Neural cell (in vitro differentiated cells): ENCODE measurements at regions not wholly inside any gene's neighbourhood (a gene's known extent, or its start where the extent isn't known, plus 50 kb on each side); places are given as distances from the start of the nearest gene placed in this dataset.

Experiments used
- H2AFZ ChIP-seq: fragments of 200-600, 300-800 bp; sonication (generic), shearing (Covaris generic); 2 replicates; pipeline ENCODE4 v1.6.0; 2014; ENCODE audit warnings: low read depth, mild to moderate bottlenecking, antibody characterized with exemption, low read length, moderate library complexity
- H3F3A ChIP-seq: fragments of 200-600 bp; shearing (Covaris generic); 2 replicates; pipeline ENCODE4 v1.6.1; 2016; ENCODE audit warnings: mild to moderate bottlenecking, moderate library complexity, mixed read lengths, antibody characterized with exemption, low read length; ENCODE audit not compliant: insufficient read depth, poor library complexity, severe bottlenecking
- H3K27ac ChIP-seq: fragments of 200-600, 300-800 bp; sonication (generic), shearing (Covaris generic); 2 replicates; pipeline ENCODE4 v1.5.1; 2014; ENCODE audit warnings: mild to moderate bottlenecking, low read length, moderate library complexity
- H3K27me3 ChIP-seq: fragments of 300-800, 200-600 bp; sonication (generic), shearing (Covaris generic); 2 replicates; pipeline ENCODE4 v1.6.0; 2014; ENCODE audit warnings: mild to moderate bottlenecking, low read depth, low read length, moderate library complexity; ENCODE audit not compliant: insufficient read depth
- H3K36me3 ChIP-seq: fragments of 300-800, 200-600 bp; sonication (generic), shearing (Covaris generic); 2 replicates; pipeline ENCODE4 v1.5.1; 2014; ENCODE audit warnings: mild to moderate bottlenecking, antibody characterized with exemption, low read length, moderate library complexity; ENCODE audit not compliant: insufficient read depth
- H3K4me2 ChIP-seq: fragments of 300-800, 200-600 bp; sonication (generic), shearing (Covaris generic); 2 replicates; pipeline ENCODE4 v1.6.0; 2014; ENCODE audit warnings: mild to moderate bottlenecking, low read length
- H3K4me3 ChIP-seq: fragments of 300-800, 200-600 bp; sonication (generic), shearing (Covaris generic); 2 replicates; pipeline ENCODE4 v1.5.1; 2014; ENCODE audit warnings: mild to moderate bottlenecking, low read length, moderate library complexity
- H3K79me2 ChIP-seq: fragments of 200-600 bp; shearing (Covaris generic); replicated peaks from 2 replicates; pipeline ENCODE4 v1.6.0; 2014; ENCODE audit warnings: mild to moderate bottlenecking, low read length, moderate library complexity; ENCODE audit not compliant: insufficient read depth
- H3K9ac ChIP-seq: fragments of 300-800, 200-600 bp; sonication (generic), shearing (Covaris generic); 2 replicates; pipeline ENCODE4 v1.6.1; 2016; ENCODE audit warnings: mild to moderate bottlenecking, low read length, mixed read lengths
- H3K9me2 ChIP-seq: fragments of 200-600 bp; shearing (Covaris generic); 2 replicates; pipeline ENCODE4 v1.6.1; 2016; ENCODE audit warnings: mild to moderate bottlenecking, low read length, mixed read lengths; ENCODE audit not compliant: insufficient read depth
- H3K9me3 ChIP-seq: fragments of 200-600, 300-800 bp; sonication (generic), shearing (Covaris generic); 2 replicates; pipeline ENCODE4 v1.6.1; 2016; ENCODE audit warnings: mild to moderate bottlenecking, mixed run types, low read length, moderate library complexity, mixed read lengths
- H4K20me1 ChIP-seq: fragments of 200-600 bp; shearing (Covaris generic); 2 replicates; pipeline ENCODE4 v1.6.1; 2016; ENCODE audit warnings: mild to moderate bottlenecking, mixed run types; ENCODE audit not compliant: insufficient read depth
- CTCF ChIP-seq: fragments of 450-650 bp; IDR thresholded peaks from 2 replicates; pipeline ENCODE4 v1.5.1; 2014; ENCODE audit warnings: antibody characterized with exemption, mild to moderate bottlenecking, moderate library complexity; ENCODE audit not compliant: poor library complexity, severe bottlenecking
- EP300 ChIP-seq: fragments of 450-650 bp; conservative IDR thresholded peaks from 2 replicates; pipeline ENCODE4 v1.6.1; 2014; ENCODE audit warnings: antibody characterized with exemption, mild to moderate bottlenecking, moderate library complexity; ENCODE audit not compliant: poor library complexity, severe bottlenecking
- EZH2 ChIP-seq: fragments of 200-600, 300-800 bp; shearing (Covaris generic), sonication (generic); IDR thresholded peaks from 2 replicates; pipeline ENCODE4 v1.6.1; 2014; ENCODE audit warnings: antibody characterized with exemption, low read length, borderline replicate concordance, mild to moderate bottlenecking; ENCODE audit not compliant: insufficient read depth, poor library complexity, severe bottlenecking
- MXI1 ChIP-seq: fragments of 450-650 bp; conservative IDR thresholded peaks from 2 replicates; pipeline ENCODE4 v1.6.1; 2014; ENCODE audit warnings: antibody characterized with exemption, mild to moderate bottlenecking; ENCODE audit not compliant: poor library complexity, severe bottlenecking
- POLR2AphosphoS5 ChIP-seq: IDR thresholded peaks from 2 replicates; pipeline ENCODE4 v1.6.1; 2012
- RAD21 ChIP-seq: fragments of 450-650 bp; conservative IDR thresholded peaks from 2 replicates; pipeline ENCODE4 v1.6.1; 2014; ENCODE audit warnings: antibody characterized with exemption, mild to moderate bottlenecking, moderate library complexity
- REST ChIP-seq: IDR thresholded peaks from 2 replicates; pipeline ENCODE4 v1.6.1; 2012; ENCODE audit warnings: borderline replicate concordance
- SMC3 ChIP-seq: fragments of 450-650 bp; conservative IDR thresholded peaks from 2 replicates; pipeline ENCODE4 v1.6.1; 2014; ENCODE audit warnings: antibody characterized with exemption, mild to moderate bottlenecking, moderate library complexity; ENCODE audit not compliant: poor library complexity
- TAF1 ChIP-seq: IDR thresholded peaks from 2 replicates; pipeline ENCODE4 v1.6.1; 2012; ENCODE audit warnings: low read depth

GRCh38 chr2:4272261-4272858, 569.0 kb downstream of the DCDC2C start:
- H3K9me2 ChIP-seq = no peaks in the 10 kb centered on the region
- no peak overlapping the region for H3K4me3 ChIP-seq
- no peak overlapping the region for H3K4me2 ChIP-seq
- no peaks in the 10 kb centered on the region for H3F3A ChIP-seq
- H3K36me3 ChIP-seq = no peaks in the 10 kb centered on the region
- no peak overlapping the region for H3K27ac ChIP-seq
- TF ChIP-seq CTCF (no peak), REST (no peak), EP300 (no peak), RAD21 (no peak), TAF1 (no peak), POLR2AphosphoS5 (no peak), EZH2 (no peak), MXI1 (no peak)
- H3K9ac ChIP-seq = no peak overlapping the region
- no peaks in the 10 kb centered on the region for H4K20me1 ChIP-seq
- H3K9me3 ChIP-seq = no peaks in the 10 kb centered on the region
- no peaks in the 10 kb centered on the region for H3K27me3 ChIP-seq
- H2AFZ ChIP-seq = no peak overlapping the region
- no peaks in the 10 kb centered on the region for H3K79me2 ChIP-seq

GRCh38 chr2:4278392-4278791, 575.0 kb downstream of the DCDC2C start:
- Histone ChIP-seq H3F3A (no peaks in the 10 kb centered on the region), H3K4me3 (no peak overlapping the region), H4K20me1 (no peaks in the 10 kb centered on the region), H3K27me3 (no peaks in the 10 kb centered on the region), H3K9me2 (no peaks in the 10 kb centered on the region), H3K9me3 (no peaks in the 10 kb centered on the region), H3K36me3 (no peaks in the 10 kb centered on the region), H3K4me2 (no peak overlapping the region), H3K79me2 (no peaks in the 10 kb centered on the region), H3K9ac (no peak overlapping the region), H3K27ac (no peak overlapping the region), H2AFZ (no peak overlapping the region)
- TF ChIP-seq RAD21 = no peak
- no peak for TF ChIP-seq POLR2AphosphoS5
- TF ChIP-seq EZH2 = no peak
- TF ChIP-seq EP300 = no peak
- TF ChIP-seq MXI1 = no peak
- no peak for TF ChIP-seq SMC3
- TF ChIP-seq REST = no peak
- TF ChIP-seq TAF1 = no peak
- TF ChIP-seq CTCF = no peak
